ENCODE measurements at regions not wholly inside any gene's neighbourhood (a gene's known extent, or its start where the extent isn't known, plus 50 kb on each side); places are given as distances from the start of the nearest gene placed in this dataset.

DNA sequence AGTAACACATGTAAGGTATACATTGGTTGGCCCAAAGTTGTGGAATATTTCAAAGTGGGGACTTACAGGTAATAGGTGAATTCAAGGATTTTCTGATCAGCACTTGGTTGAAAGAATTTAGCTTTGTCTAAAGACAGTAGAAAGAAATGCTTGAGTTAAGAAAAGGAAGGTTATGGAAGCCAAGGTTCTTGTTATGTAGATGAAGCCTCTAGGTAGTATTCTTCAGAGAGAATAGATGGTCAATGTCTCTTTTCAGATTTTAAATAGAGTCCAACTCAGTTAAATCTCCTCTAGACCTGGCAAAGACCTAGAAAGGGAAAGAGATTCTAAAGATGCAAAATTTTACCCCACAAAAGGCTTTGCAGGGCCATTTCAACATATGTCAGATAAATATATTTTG lies 157.4 kb downstream of the ANKRD30B start:
- no peak for DNase-seq

DNA sequence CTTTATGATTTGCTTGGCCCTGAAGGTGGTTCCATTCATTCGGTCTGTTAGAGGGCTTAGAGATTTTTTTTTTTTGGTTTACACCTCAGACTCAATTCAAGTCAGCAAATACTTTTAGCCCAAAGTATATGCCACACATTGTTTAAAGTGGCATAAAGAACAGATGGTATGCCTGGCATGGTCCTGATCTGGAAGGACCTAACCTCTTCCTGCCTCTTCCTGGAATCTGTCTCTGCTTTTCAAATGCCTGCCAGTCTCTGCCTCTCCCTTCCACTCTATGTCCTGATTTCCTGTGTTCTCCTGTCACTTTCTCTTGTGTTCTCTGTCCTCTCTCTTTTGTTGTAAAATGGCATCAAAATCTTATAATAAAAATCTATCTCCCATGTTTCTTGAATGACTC lies 158.0 kb downstream of the ANKRD30B start:
- DNase-seq, result no peak

DNA sequence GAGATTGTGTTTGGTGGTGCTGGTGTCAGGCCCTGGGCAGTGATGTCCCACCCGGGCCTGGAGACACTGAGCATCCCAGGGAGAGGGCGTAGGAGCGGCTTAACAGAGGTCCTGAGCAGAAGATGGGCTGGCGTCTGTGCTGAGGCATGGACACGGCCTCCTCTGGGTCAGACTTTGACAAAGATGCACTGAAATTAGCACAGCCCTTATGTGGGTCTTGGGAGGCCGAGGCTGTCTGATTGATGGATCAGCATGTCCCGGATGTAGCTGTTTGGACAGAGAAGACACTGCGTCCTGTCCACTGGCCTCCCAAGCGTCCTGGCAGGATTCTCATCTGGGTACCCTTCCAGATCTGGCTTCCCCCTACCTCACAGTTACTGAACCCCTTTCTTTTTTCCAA lies 159.4 kb downstream of the ANKRD30B start:
- no peak for DNase-seq

DNA sequence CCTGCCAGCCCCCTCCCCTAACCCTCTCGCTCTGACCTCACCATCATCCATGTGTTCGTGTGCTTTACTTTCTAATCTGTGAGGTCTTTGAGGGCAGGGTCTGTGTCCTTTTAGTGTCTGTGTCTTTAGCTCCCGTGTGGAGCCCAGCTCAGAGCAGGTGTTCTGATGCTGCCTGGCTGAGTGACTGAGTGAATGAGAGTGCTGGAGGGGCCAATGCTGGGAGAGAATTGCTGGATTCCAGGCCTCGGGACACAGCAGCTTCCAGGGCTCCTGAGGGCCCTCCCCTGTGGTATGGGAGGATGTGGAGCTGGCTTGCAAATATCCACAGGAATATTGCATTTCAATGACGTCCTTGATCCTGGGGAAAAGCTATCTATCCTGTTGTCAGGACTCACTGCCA lies 160.6 kb downstream of the ANKRD30B start:
- no peak for DNase-seq

DNA sequence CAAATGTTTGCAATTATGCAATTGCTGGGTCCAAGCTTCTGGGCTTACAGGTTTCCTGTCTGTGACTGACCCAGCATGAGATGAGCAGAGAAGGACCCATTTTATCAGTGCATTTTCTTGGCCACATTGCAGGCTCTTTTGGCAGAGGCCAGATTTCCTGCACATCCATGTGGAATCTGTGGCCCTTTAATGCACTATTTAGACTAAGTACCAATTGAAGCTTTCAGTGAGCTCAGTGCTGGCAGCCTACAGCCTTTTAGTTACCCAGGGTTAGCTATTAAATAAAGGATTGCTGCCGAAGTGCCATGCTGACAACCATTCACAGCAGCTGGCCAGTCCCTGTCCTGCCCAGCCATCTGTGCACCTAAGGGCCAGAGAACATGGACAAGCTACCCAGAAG lies 165.0 kb downstream of the ANKRD30B start:
- DNase-seq, result no peak

DNA sequence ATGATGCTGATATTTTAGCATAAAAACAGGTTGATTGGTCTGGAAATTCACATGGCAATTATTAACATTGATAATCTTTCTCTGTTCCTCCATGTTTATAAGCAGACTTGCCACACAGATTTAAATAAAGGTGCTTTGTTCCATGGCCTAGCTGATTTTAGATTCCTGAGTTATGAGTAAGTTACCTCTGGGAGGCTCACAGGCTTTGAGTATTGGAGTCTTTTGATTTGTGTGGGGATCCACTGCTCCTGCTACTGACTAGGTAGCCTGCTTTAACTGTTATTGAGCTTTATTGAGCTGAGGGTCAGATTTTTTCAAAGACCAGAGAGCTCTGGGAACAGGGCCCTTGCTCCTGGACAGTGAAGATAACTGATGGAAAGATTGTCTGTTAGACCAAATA lies 166.1 kb downstream of the ANKRD30B start:
- DNase-seq, result no peak

DNA sequence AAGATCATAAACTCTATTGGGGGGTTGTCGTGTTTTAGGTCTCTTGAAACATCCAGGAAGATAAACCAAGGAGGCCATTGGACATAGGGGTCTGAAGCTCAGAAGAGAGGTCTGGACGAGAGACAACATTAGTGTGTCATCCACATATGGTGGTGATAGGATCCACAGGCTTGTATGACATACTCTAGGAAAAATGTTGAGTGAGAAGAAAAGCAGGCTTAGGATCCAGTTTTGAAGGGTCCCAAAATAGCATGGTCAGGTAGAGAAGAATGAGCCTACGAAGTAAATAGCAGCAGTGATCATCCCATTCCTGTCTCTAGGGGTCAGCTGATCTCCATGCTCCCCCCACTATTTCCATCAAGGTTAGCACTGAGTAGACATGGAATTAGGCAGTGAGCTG lies 166.8 kb downstream of the ANKRD30B start:
- no peak for DNase-seq

DNA sequence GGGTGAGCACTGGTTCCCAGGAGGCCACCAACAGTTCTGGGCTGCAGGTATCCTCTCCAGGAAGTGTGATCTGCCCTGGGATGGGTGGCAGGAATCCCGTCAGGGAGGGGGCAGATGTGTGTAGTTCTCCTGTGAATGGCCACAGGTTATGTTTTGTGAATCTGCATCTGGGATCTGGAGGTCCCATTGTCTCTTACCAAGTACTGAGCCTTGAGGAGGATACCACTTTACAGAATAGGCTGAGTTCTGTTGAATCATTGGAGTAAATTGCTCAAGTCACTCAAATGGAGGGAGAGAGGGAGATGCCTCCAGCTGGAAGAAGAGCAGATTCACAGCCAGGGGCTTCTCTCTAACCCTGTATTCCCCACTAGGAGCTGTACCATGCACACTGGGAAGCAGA lies 168.2 kb downstream of the ANKRD30B start:
- no peak for DNase-seq

DNA sequence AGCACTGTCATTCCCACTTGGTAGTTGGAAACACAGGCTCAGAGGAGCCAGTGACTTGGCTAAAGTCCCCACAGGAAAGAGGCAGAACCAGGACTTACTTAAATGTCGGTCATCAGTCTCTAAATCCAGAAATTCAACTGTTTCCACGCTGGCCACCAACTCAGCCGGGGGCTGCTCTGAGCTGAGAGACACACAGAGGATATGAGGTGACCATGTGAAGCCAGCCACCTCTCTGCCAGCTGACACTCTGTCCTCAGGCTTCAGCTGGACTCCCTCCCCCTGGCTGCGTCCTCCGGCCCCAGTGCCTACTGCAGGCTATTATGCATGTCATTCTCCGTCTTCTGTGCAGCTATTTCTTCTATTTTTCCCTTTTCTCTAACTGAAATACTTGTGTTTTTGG lies 168.9 kb downstream of the ANKRD30B start:
- DNase-seq, result no peak

DNA sequence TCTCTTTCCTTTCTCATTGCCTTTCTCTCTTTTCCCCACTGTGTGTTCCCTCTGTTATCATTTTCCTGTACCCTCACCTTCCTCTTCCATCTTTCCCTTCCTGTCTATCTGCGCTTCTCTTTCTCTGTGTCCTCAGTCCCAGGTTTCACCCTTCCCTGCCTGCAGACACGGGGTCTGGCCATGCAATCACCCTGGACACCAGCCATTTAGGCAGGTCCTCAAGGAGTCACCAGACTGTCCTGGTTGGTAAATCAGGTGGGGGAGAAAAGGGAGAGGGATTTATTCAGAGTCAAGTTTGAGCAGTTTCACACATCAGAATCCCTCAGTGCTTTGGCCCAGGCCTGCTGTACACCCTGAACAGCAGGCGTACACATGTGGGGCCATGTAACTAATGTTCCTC lies 169.3 kb downstream of the ANKRD30B start:
- no peak for DNase-seq

DNA sequence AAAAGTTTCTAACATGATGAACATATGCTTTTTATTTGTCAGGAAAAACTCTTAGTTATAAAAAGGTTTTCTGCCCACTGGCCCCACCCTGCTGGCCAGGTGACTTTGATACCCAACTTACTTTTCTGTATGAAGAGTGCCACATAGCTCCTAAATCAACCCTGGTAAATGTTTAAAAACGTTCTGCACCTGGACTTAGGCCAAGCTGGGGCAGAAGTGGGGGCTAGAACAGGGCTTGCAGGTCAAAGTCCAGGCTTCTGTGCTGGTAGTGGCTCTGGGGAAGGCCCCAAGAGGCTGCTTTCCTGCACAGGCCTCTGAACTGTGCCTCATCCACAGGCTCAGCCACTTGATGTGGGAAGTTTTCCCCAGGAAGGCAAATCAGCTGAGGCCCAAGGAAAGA lies 171.7 kb downstream of the ANKRD30B start:
- DNase-seq, result no peak

DNA sequence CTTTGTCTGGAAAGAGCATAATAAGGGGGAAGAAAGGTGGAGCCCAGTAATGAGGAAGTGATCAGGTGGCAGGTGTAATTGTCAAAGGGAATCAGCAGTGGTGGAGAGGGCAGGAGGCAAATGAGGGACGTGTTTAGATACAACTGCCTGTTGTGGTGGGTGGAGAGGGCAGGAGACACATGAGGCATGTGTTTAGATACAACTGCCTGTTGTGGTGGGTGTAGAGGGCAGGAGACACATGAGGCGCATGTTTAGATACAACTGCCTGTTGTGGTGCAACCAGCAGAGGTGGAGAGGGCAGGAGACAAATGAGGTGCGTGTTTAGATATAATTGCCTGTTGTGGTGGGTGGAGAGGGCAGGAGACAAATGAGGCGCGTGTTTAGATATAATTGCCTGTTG lies 173.1 kb downstream of the ANKRD30B start:
- no peak for DNase-seq

DNA sequence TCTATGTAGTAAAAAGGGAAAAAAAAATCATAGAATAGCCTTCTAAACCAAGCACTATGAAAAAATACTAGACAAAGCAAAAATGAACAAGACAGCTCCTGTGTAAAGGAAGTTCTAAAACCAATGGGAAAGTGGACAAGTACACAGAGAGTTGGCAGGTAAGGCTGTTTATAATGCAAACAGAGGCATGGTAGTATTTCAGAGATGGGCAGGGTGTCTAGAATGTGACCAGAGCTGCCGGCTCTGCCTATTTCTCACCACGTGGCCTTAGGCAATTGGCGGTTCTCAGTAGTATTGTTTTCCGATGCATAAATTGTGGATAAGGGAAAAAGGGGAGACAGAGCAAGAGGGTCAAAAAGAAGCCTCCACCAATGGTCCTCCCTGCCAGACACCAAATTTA lies 173.6 kb downstream of the ANKRD30B start:
- no peak for DNase-seq

DNA sequence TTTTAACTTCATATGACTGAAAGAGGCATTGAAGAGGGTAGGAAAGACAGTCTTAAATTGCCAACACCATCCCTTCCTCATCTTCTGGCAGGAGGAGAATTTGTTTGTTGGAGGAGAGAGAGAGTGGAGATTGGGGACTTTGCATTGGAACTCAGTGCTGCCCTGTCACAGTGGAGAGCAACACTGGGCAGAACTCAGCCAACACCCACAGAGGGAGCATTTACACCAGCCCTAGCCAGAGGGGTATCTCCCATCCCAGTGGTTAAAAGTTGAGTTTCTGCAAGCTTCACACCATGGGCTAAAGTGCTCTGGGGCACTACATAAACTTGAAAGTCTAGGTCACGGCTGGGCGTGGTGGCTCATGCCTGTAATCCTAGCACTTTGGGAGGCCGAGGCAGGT lies 174.1 kb downstream of the ANKRD30B start:
- no peak for DNase-seq

DNA sequence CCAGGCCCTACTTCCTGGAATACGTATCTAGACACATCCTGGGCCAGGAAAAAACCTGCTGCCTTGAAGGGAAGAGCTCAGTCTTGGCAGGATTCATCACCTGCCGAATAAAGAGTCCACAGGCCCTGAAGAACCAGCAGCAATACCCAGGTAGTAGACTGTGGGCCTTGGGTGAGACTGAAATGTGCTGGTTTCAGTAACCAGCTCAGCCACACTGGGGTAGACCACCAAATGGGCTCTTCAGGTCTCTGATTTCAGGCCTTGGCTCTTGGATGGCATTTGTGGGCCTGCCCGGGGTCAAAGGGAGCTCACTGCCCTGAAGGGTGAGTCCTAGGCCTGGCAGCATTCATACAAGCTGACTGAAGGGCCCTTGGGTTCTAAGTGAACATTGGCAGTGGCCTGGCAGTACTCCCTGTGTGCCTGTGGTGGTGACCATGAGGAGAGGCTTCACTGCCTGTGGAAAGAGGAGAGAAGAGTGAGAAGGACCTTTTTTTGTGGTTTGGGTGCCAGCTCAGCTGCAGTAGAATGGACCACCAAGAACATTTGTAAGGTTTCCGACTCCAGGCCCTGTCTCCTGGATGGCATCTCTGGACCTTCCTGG lies 175.1 kb downstream of the ANKRD30B start:
- DNase-seq, result no peak

DNA sequence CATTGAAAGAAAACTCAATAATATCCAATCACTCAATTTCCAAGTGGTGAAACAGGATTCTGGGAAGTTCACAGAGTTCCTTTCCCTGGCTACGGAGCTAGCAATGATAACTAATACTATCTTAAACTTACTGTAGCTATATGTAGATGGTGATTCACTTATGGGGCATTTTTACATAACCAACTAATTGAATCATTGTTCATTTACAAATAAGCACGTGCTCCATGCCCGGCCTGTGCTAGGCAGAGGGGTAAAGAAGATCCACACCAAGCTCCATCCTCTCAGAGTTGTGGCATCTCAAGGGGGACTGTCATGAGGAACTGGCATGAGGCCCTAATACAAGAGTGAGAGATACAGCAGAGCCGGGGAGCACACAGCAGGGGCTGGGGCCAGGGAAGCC lies 176.3 kb downstream of the ANKRD30B start:
- no peak for DNase-seq

DNA sequence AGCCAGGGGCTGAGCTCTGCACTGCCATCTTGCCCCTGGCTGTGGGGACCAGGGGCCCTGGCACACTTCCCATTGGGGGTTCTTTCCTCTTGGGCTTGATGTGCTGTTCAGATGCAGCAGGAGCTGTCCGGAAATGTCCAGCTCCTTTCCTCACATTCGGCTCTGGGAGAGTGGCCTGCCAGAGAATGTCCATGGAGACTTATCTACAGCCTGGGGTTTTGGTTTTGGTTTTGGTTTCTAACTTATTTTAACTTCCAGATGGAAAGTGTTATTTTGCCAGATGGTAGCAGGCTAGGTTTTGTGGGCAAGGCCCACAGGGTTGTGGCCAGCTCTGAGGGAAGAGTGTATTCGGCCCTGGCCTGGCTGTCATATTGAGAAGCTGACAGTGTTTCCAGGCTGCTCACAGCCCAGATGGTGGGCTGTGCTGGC lies 177.3 kb downstream of the ANKRD30B start:
- DNase-seq, result no peak

DNA sequence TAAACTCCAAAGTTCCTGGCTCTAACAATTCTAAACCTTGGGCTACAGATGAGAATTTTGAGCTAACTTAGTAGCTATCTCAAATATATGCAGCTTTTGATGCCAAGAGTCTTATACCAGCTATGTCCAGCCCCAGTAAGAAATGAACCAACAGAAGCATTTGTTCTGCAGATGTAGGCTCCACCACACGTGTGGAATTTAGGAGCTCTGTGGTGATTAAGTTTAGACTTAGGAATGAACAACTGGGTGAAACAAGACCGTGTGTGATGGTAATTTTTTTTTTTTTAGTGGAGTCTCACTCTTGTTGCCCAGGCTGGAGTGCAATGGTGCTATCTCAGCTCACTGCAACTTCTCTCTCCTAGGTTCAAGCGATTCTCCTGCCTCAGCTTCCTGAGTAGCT lies 179.7 kb downstream of the ANKRD30B start:
- no peak for DNase-seq

DNA sequence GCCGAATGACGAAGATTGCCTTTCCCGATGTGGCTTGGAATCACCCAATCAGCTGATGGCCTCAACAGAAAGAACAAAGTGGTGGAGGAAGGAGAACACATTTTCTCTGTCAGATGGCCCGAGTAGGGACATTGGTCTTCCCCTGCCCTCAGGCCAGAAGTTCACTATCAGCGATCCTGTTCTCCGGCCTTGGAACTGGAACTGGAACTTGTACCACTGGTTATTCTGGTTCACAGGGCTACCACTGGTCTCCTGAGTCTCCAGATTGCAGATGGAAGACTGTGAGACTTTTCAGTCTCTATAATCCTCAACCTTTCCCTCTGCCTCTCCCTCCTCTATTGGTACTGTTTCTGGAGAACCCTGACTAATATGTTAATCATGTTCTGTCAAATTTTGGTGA lies 180.4 kb downstream of the ANKRD30B start:
- DNase-seq, result no peak

DNA sequence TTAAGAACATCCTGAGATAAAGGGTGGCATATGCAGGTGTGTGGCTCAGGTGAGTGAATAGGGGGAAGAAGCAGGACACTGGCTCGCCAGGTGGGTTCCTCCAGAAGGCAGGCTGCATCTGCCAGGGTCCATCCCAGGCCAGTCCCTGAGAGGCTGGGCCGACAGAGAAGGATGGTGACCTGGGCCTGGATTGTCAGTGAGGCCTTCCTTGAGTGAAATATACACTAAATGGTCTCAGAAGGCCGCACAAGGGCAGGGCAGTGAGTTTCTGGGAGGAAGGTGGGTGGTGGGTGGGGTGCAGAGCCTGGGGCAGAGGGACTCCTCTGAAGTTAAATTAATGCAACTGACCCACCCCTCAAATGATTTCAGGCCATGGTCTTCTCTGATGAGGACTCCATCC lies 182.1 kb downstream of the ANKRD30B start:
- no peak for DNase-seq

DNA sequence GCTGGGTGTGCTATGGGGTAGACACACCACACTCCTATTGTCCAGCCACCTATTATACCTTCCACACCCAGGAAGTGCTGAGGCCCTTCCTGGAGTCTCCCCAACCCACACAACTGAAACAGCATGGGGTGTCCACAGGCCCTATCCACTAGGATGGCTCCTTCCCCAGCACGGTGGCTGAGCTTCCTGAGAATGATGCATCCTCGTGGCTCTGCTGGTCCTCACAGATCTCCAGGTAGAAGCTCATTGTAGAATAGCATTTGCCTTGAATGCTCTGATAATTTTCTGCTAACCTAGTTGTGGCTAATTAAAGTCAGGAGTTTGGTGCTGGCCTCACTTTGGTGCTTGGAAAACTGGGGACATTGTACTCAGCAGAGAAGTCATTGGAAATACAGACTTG lies 182.6 kb downstream of the ANKRD30B start:
- no peak for DNase-seq

DNA sequence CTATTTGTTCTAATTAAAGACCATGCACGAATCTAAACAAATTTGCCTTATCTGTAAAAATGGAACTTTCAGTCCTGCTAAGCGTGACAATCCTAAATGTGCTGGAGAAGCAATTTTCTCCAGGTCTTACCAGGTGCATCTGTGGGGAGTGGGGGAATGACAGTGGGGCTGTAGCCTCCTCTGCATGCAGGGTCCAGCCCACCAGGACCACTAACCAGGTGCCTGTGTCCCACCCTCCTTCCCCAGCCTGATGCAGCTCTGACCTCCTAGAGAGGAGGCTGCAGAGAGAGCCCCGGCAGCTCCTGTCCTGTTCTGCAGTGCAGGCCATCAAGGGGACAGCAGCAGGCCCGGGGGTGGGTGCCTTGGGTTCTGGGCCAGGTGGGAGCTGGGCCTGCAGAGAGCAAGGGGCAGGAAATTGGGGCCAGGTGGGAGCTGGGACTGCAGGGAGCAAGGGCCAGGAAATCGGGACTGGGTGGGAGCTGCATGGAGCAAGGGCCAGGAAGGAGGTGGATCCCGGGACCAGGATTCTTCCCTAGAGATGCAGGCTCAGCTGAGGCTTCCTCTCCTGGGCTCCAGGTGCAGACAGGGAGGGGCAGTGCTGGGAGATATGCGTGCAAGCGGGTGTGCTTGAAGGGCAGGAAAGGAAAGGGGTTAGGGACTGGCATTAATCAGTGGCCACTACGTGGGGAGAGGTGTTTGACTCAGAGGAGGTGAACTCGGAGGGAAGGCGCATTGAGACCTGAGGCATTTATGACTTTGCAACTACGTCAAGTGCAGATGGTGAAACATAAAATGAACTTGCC lies 185.3 kb downstream of the ANKRD30B start:
- no peak for DNase-seq

DNA sequence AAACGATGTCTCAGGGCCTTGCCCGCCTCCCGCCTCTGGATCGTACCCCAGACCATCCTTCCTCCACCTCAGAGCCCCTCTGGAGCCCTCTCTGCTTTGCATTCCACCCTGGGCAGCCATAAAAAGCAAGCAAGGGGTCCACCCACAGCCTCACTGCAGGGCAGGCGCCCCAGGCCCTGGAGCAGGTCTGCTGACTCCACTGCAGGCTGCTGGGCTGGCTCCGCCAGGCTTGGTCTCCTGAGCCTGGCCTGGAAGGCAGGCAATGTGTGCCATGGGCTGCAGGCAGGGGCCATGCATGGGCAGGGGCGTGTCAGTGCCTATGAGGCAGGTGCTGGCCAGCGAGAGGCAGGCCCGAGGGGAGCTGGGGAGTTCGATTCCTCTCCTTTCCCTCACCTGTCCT lies 186.0 kb downstream of the ANKRD30B start:
- DNase-seq, result no peak

DNA sequence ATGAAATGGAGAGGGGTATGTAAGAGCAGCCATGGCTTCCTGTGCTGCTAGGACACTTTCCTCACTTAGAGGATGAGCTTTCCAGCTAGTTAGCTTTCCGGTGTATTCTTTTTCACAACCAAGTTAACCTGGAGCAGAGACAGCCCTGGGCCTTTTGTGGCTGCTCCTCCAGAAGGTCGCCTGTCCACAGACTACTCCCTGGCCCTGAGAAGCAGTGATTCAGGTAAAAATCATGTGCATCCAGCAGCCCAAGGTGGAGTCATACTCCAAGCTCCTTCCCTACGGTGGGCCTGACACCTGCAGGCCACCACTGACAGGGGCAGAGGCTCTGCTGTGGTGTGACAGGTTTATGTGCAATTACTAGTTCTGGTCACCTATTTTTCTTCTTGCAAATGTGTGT lies 187.2 kb downstream of the ANKRD30B start:
- DNase-seq, result no peak

DNA sequence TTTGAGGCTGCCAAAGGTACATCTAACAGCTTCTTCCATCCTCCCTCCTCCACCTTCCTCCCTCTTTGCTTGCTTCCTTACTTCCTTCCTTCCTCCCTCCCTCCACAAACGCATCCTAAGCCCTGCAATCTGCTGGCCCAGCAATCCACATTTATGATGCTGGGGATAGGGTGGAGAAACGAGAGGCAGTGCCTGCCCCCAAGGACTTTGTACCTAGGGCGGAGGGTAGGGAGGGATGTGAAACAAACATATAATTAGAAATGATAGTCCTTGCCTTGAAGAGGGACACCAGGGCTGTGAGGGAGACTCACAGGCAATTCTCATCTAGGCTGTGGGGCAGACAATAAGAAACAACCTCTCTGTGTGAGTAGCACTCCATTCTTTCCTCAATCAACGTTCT lies 188.3 kb downstream of the ANKRD30B start:
- no peak for DNase-seq
